ENCODE measurements at regions not wholly inside any gene's neighbourhood (a gene's known extent, or its start where the extent isn't known, plus 50 kb on each side); places are given as distances from the start of the nearest gene placed in this dataset.

GRCh38 chr2:15694589-15694986 lies 102.9 kb downstream of the DDX1 start:
- ChIA-PET POLR2A (no interaction called here), CTCF (interaction anchor here (1.3 kb wide), 1 partner anchor 53 kb away, joined by 4 read pairs; no protein-coding TSS in a partner anchor)
- H3K27me3 Mint-ChIP-seq (ENCODE audit: low read depth): peaks cover under 1% of the 10 kb centered on the region; the same call in 1 of the 2 replicates
- H3K4me3 Mint-ChIP-seq: no peak overlapping the region
- ATAC-seq (no peak), DNase-seq (ENCODE audit: low spot score) (no peak)
- peaks cover 7% of the 10 kb centered on the region; the same call in 1 of the 2 replicates for H3K4me1 Mint-ChIP-seq
- no peak overlapping the region for H3K27ac Mint-ChIP-seq
- peaks cover 11% of the 10 kb centered on the region for H3K9me3 Mint-ChIP-seq
- no peaks in the 10 kb centered on the region for H3K36me3 Mint-ChIP-seq
- TF ChIP-seq ZNF671 (CRISPR knock-in tag; IDR thresholded peaks at IDR 0.05) (no peak), ZNF512 (CRISPR knock-in tag; IDR thresholded peaks at IDR 0.05; ENCODE audit: borderline replicate concordance) (no peak), SMAD4 (CRISPR knock-in tag; IDR thresholded peaks at IDR 0.05) (no peak), STAT6 (CRISPR knock-in tag; conservative IDR thresholded peaks at IDR 0.05; ENCODE audit: low read depth) (no peak), ZNF425 (CRISPR knock-in tag; conservative IDR thresholded peaks at IDR 0.05) (no peak), NR3C1 (CRISPR knock-in tag; conservative IDR thresholded peaks at IDR 0.05; ENCODE audit: low read depth) (no peak), ARID4B (CRISPR knock-in tag; IDR thresholded peaks at IDR 0.05; ENCODE audit: borderline replicate concordance) (no peak), AR (CRISPR knock-in tag; IDR thresholded peaks at IDR 0.05) (no peak), ZBTB43 (CRISPR knock-in tag; IDR thresholded peaks at IDR 0.05) (no peak), ZNF416 (CRISPR knock-in tag; IDR thresholded peaks at IDR 0.05) (no peak), NFYB (CRISPR knock-in tag; conservative IDR thresholded peaks at IDR 0.05; ENCODE audit: low read depth) (no peak), PREB (CRISPR knock-in tag; IDR thresholded peaks at IDR 0.05; ENCODE audit: borderline replicate concordance) (no peak), ERG (CRISPR knock-in tag; IDR thresholded peaks at IDR 0.05) (no peak), HMGA2 (CRISPR knock-in tag; IDR thresholded peaks at IDR 0.05) (no peak), IRF1 (CRISPR knock-in tag; IDR thresholded peaks at IDR 0.05) (no peak), ZNF317 (CRISPR knock-in tag; IDR thresholded peaks at IDR 0.05; ENCODE audit: borderline replicate concordance, low read depth) (no peak)
